OCI-LY3 (cell line): ENCODE measurements at regions not wholly inside any gene's neighbourhood (a gene's known extent, or its start where the extent isn't known, plus 50 kb on each side); places are given as distances from the start of the nearest gene placed in this dataset.

Source experiments
- EZH2phosphoT487 ChIP-seq: fragments of 200-600 bp; shearing (Covaris generic); IDR thresholded peaks from 2 replicates; pipeline ENCODE4 v1.6.1; 2018; ENCODE audit warnings: antibody characterized with exemption, mixed run types, low read depth
- TF ChIP-seq, protein P1 (sequence below): fragments of 200-600, 300-600 bp; sonication (generic); IDR thresholded peaks from 2 replicates; pipeline ENCODE4 v1.5.1; 2014; ENCODE audit warnings: antibody characterized with exemption, low read length, low read depth

DNA sequence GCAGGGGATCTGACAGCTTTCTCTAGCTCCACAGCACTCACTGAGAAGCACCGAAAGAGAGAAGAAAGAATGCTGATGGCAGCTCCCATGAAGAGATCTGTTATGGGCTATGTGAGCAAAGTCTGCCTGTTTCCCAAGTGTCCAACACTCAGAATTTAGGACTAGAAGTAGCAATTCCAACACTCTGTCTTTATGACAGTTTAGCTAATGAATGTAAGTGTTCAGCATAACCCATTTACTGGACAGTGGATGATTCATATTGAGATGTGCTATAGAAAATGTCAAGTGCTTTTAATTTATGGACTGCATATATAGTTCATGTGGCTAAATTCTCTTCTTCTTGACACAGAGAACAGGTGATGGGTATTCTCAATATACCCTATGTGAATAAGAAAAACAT, 683.1 kb upstream of the ZNF608 start:
- TF ChIP-seq, protein P1, sequence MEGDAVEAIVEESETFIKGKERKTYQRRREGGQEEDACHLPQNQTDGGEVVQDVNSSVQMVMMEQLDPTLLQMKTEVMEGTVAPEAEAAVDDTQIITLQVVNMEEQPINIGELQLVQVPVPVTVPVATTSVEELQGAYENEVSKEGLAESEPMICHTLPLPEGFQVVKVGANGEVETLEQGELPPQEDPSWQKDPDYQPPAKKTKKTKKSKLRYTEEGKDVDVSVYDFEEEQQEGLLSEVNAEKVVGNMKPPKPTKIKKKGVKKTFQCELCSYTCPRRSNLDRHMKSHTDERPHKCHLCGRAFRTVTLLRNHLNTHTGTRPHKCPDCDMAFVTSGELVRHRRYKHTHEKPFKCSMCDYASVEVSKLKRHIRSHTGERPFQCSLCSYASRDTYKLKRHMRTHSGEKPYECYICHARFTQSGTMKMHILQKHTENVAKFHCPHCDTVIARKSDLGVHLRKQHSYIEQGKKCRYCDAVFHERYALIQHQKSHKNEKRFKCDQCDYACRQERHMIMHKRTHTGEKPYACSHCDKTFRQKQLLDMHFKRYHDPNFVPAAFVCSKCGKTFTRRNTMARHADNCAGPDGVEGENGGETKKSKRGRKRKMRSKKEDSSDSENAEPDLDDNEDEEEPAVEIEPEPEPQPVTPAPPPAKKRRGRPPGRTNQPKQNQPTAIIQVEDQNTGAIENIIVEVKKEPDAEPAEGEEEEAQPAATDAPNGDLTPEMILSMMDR, result no peak
- no peak for TF ChIP-seq EZH2phosphoT487
